Suppressor macrophage treated with lipopolysaccharide for 4 hours (primary cell): ENCODE measurements at regions not wholly inside any gene's neighbourhood (a gene's known extent, or its start where the extent isn't known, plus 50 kb on each side); places are given as distances from the start of the nearest gene placed in this dataset.

Experiments used
- DNase-seq: peaks from one replicate; pipeline ENCODE4 v3.0.0-alpha.2; 2020

- DNase-seq, result no peak
Measured at GRCh38 chr10:128727114-128727513, 600.9 kb upstream of the MKI67 start.

- no peak for DNase-seq
Measured at GRCh38 chr10:128729910-128730420, 603.7 kb upstream of the MKI67 start.

GRCh38 chr10:128730922-128731321, 604.7 kb upstream of the MKI67 start:
- no peak for DNase-seq

GRCh38 chr10:128734161-128734560, 607.9 kb upstream of the MKI67 start:
- no peak for DNase-seq

GRCh38 chr10:128734734-128735133, 608.5 kb upstream of the MKI67 start:
- no peak for DNase-seq

- no peak for DNase-seq
Measured at GRCh38 chr10:128735996-128736395, 609.8 kb upstream of the MKI67 start.

GRCh38 chr10:128738386-128738915, 612.2 kb upstream of the MKI67 start:
- DNase-seq, result no peak

- DNase-seq, result no peak
Measured at GRCh38 chr10:128739930-128740329, 613.7 kb upstream of the MKI67 start.

GRCh38 chr10:128741180-128741579, 615.0 kb upstream of the MKI67 start:
- no peak for DNase-seq

GRCh38 chr10:128741680-128742079, 615.5 kb upstream of the MKI67 start:
- DNase-seq, result no peak

- DNase-seq, result no peak
Measured at GRCh38 chr10:128744092-128744491, 617.9 kb upstream of the MKI67 start.

GRCh38 chr10:128744811-128745305, 618.6 kb upstream of the MKI67 start:
- DNase-seq, result no peak

- DNase-seq, result no peak
Measured at GRCh38 chr10:128747582-128748346, 621.5 kb upstream of the MKI67 start.

- DNase-seq, result no peak
Measured at GRCh38 chr10:128751284-128751683, 625.1 kb upstream of the MKI67 start.

- no peak for DNase-seq
Measured at GRCh38 chr10:128751851-128752250, 625.6 kb upstream of the MKI67 start.

GRCh38 chr10:128759174-128759573, 633.0 kb upstream of the MKI67 start:
- DNase-seq, result no peak

- no peak for DNase-seq
Measured at GRCh38 chr10:128763588-128763987, 637.4 kb upstream of the MKI67 start.

- no peak for DNase-seq
Measured at GRCh38 chr10:128764190-128764589, 638.0 kb upstream of the MKI67 start.

GRCh38 chr10:128766915-128767314, 640.7 kb upstream of the MKI67 start:
- no peak for DNase-seq

- no peak for DNase-seq
Measured at GRCh38 chr10:128774979-128775378, 648.8 kb upstream of the MKI67 start.

GRCh38 chr10:128775743-128776142, 649.5 kb upstream of the MKI67 start:
- no peak for DNase-seq

- DNase-seq, result no peak
Measured at GRCh38 chr10:128776673-128777252, 650.5 kb upstream of the MKI67 start.

- no peak for DNase-seq
Measured at GRCh38 chr10:128777342-128777741, 651.1 kb upstream of the MKI67 start.

GRCh38 chr10:128779416-128779815, 653.2 kb upstream of the MKI67 start:
- no peak for DNase-seq
